ENCODE measurements at regions not wholly inside any gene's neighbourhood (a gene's known extent, or its start where the extent isn't known, plus 50 kb on each side); places are given as distances from the start of the nearest gene placed in this dataset.
"Not testable (repeated sequence)": the region's sequence is repeated elsewhere in the genome, so short reads cannot be mapped to it uniquely, and the experiment has no call there.

DNA sequence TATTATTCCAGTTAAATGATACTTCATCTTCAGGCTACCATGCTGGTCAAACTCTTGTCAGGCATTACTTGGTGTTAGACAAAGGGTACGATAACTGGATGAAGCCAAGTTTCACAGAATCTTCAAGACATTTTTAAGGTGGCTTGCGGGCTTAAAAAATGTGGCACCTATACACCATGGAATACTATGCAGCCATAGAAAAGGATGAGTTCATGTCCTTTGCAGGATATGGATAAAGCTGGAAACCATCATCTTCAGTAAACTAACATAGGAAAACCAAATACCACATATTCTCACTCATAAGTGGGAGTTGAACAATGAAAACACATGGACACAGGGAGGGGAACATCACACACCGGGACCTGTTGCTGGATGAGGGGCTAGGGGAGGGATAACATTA is 331.2 kb upstream of the RUNX1 start:
- DNase-seq, result not testable (repeated sequence)

DNA sequence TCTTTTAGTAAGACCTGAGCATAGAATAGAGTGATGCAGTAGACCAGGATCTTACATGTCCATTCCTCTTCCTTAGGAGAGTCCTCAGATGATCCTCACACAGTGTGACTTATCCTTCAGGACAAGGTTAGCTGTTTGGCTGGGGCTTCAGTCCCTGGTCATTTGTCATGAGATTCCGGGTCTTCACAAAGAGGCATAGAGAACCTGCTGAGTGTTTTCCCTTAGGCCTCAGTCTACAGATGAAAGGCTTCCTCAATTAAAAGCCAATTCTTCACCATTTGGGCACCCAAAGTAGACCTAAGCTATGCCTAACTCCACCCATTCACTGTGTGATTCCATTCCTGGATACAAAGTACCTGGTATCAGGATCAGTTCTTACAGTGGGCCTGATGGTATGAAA is 329.8 kb upstream of the RUNX1 start:
- DNase-seq, result no peak

DNA sequence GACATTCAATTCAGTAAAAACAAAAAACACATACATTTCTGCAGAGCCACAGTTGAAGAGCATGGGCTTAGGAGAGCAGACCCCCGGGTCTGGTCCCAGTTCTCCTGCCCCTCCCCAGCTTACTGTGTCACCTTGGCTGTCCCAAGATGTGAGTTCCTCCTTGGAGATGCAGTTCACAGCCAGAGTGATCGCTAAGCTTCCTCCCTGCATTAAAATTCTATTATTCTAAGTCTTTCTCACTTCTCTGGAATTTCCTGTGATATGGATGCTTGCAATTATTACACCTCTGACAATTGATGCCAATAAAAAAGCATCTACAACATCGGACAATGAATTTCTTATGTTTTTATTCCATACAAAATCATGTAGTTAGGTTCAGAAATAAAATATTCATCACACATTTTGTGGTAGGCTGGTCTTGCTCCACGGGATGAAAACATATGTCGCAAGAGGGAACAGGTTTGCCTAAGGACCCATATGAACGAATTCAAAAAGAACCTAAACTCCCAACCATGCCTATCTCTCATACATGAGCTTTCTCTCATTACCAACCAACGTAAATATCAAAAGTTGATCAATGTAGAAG is 328.5 kb upstream of the RUNX1 start:
- DNase-seq, result no peak

DNA sequence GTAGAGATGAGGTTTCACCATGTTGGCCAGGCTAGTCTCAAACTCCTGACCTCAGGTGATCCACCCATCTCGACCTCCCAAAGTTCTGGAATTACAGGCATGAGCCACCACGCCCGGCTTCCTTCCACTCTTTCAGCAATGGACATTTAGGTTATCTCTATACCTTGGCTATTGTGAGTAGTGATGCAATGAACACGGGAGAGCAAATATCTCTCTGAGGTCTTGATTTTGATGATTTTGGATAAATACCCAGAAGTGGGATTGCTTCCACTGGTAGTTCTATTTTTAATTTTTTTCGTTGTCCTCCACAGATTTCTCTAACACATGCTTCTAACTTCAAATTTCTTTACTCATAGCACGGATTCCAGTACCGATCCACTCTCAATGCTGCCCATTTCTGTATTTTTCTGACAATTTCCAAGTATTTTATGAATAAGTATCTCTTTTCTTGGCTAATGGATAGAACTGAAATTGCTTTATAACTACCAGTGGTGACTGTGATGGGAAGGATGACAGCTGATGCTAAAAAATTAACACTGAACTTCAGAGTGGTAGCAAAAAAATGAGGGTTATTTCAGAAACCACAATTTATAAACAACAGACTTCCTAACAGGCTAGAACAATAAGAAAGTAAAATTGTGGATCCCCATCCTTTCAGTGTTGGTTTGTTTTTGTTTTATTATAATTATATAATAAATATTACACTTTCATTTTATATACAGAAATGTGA is 327.5 kb upstream of the RUNX1 start:
- no peak for DNase-seq

DNA sequence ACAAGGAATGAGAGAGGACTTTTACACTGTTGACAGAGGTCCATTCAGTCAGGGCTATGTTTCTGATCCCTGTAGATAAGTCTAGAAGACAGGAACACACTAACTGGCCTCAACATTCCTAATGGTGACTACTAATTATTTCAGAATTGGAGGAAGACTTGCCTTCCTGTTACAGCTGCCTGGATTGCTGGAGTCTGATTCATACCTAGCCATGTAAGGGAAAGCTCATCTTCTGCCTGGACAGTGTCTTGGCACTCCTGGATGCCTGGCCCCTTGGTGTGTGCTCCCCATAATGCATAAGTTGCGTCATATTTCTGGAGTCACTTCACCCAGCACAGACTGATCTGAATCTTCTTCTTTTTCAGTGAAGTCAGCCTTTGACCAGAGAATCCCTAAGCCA is 326.0 kb upstream of the RUNX1 start:
- no peak for DNase-seq

DNA sequence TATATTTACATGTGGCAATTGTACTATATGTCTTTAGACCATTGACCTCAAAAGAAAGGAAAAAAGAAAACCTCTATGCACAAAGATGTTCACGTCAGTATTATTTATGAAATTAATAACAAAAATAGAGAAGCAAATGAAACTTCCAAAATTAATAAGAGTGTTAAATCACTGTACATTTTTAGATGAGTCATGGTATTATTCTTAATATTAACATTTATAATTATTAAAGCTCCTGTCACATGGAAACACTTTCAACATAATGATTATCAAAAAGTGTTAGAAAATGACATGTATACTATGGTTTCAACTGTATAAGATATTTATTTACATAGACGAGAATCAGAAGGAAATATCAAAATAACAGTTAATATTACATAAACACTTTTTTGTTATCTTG is 324.9 kb upstream of the RUNX1 start:
- no peak for DNase-seq

DNA sequence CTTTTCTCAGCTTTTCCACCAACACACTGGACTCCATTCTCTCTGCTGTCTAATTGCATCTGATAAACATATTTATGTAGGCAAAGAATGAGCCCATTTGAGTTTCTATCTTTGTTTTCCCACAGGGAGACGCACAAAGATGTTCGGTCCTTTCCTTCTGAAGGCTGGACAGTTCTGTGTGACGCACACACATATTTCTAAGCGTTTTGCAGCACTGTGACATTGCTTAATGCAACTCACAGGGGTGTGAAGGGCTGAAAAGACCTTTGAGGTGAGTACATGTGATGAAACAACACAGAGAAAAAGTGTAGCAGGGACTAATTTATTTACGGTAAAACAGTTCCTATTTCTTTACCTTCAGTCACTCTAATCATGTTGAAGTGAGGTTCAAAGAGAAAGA is 323.1 kb upstream of the RUNX1 start:
- no peak for DNase-seq

DNA sequence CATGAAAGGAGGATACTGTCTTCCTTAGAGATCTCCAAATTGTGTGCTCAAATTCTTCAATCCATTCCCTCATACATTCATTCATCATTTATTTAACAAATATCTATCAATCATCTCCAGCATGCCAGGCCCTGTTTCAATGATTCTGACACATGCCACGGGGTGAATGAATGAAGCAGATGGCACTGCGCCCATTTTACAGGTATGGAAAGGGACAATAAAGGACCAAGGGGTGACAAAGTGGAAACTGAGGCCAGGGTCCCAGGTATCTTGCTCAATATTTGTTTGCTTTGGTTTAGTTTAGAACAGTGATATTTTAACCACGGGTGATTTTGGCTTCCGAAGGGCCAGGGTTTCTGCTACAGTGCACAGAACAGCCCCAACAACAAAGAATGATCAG is 321.6 kb upstream of the RUNX1 start:
- DNase-seq, result no peak

DNA sequence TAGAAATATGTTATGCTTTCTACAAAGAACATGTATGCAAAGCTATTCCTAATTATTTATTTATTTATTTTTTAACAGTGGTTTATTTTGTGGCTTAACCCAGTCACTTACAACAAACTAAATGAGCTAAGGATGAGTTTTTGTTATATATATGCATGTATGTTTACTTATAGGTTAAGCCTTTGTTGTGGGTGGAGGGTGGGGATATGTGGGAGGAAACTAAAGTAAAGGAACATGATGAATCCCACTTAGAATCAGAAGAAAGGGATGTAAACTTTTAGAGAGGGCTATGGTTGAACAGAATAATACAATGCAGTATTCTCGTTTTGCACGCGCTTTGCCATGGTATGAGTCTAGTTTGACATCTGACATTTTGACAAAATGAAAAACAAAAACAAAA is 321.0 kb upstream of the RUNX1 start:
- DNase-seq, result no peak

DNA sequence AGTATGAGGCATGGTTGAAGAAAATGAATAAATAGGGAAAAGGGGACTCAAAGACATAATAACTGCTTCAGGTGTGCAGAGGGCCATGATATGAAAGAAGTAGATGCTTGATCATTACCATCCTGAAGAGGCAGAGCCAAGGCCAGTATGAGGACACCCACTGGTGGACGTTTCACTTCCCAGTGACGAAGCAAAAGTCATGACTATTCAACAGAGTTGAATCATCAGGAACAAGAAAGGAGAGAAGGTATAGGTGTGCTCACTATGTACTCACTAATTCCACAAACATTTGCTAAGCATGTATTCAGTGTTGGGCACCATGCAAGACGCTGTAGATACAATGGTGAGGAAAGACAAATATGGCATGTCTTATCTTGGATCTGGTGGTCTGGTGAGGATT is 319.2 kb upstream of the RUNX1 start:
- DNase-seq, result no peak

DNA sequence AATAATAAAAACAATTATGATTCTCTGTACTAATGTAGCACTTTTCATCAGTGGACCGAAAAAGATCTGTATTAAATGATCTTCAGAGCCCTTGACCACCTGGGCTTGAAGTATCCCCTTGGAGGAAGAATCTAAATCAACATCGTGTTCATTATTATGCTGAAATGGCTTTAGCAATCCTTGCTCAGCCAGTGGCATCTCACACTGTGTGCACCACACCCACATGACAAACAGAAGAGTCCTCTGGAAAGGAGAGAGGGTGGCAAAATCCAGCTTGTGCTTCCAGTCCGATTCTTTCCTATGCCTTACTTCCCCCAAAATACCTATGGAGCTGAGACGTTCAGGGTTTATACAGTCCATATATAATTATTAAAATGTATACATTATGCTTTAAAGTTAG is 318.5 kb upstream of the RUNX1 start:
- no peak for DNase-seq

DNA sequence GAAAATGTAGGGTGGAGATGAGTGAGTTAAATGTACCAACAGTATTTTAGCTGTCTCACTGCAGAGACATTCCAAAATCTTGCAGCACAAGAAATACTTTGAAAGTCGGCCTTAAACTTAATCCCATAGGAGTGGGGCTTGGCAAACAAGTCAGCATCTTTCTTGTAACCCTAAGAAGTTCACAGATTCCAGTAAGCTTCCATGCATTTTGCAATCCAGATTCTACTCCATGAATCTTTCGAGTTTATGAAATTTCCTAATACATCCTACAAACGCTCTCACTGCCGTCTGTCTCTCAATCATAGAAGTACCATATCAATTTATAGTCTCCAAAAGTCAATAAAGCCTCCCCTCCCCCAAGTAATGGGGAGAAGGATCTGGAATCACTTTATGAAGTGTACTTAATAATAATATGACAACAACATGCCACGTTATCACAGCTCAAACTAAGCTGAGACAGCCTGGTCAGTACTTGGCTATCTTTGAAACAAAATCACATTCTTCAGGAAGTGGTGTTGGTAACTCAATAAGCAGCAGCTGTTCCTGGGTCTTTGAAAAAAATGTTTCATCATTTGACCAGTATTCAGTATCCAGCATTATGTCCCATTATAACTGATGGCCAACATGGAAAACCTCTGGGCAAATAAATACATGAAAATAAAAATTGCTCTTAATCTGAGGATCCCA is 317.4 kb upstream of the RUNX1 start:
- no peak for DNase-seq

DNA sequence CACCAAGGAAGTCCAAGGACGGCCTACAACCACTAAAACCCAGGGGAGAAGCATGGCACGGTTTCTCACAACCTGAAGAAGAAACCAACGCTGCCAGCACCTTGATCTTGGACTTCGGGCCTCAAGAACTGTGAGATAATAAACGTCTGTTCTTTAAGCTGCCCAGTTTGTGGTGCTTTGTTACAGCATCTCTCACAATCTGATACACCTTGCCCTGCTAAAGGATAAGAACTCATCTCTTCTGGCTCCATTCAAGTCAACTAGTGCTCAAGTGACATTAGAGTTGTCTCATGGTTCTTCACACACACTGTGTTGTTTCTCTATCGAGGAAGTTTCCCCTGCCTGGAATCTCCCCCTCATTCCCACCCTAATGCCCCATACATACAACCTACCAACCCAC is 314.4 kb upstream of the RUNX1 start:
- no peak for DNase-seq

DNA sequence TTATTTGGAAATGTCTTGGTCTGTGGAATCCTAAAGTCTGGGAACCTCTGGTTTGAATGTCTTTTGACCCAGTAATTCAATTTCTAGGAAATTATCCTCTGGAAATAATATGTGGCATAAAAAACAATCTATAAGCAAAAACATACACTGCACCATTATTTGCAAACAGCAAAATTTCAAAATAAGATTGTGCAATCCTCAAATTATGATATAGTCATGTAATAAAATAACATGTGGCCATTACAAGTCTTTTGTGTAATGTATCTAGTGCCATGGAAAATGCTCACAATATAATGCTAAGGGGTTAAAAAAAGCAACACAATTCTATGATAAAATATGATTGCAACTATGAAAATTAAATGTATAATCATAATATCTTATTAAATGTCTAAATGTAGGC is 312.9 kb upstream of the RUNX1 start:
- DNase-seq, result no peak

DNA sequence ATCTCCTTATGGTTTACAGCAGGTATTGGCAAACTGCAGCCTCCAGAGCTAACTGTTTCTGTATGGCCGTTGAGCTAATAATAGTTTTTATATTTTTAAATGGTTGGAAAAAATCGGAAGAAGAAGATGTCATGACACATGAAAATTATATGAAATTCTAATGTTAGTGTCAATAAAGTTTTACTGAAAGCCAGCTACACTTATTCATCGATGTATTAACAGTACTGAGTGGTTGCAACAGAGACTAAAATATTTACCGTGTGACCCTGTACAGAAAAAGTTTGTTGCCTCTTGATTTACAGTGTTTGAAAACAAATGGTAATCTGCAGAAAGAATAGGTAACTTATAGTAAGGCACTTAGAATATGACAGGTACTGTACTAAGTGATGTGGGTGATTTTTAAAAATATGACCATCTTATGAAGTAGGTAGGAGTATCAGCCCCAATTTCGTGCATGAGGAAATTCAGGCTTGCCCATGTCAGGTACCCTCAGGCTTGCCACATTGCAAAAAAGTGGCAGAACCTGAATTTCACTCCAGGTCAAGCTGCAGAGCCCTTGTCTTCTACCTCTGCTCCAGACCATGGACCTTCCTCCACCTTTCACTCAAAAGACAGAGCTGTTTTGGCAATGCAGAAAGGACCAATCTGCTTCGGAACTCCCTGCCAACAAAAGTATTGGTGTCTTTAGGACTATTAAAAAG is 311.9 kb upstream of the RUNX1 start:
- no peak for DNase-seq

DNA sequence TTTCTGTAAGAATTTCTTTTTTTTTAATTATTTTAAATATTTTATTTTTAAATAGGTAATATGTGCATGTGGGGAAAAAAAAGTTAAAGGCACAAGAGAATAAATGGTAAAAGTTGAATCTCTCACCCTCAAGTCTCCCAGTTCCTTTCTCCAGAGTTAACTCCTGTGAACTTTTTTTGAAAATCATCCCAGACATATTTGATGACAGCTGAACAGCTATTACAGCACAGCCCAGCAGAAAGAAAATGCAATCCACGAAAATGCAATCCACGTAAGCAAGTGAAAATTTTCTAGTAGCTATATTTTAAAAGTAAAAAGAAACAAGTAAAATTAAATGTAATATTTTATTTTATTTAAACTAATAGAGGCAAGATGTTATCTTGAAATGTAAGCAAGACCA is 310.0 kb upstream of the RUNX1 start:
- DNase-seq, result no peak

DNA sequence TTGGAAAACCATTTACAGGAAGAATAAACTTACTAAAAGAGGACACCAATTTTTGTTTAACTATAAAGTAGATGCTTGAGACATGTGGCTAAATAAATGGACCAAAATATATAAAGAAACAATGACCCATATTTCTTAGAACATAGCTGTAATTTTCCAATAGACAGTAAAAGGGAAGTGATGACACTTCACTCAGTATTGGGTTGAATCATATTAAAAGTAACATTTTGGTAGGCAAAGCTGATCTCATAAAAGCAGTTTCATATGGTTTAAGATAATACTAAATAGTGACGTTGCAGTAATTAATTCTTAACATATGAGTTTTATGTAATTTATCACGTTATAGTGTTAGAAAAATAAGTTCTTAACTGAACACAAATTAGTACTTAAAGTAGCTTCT is 308.9 kb upstream of the RUNX1 start:
- DNase-seq, result no peak

DNA sequence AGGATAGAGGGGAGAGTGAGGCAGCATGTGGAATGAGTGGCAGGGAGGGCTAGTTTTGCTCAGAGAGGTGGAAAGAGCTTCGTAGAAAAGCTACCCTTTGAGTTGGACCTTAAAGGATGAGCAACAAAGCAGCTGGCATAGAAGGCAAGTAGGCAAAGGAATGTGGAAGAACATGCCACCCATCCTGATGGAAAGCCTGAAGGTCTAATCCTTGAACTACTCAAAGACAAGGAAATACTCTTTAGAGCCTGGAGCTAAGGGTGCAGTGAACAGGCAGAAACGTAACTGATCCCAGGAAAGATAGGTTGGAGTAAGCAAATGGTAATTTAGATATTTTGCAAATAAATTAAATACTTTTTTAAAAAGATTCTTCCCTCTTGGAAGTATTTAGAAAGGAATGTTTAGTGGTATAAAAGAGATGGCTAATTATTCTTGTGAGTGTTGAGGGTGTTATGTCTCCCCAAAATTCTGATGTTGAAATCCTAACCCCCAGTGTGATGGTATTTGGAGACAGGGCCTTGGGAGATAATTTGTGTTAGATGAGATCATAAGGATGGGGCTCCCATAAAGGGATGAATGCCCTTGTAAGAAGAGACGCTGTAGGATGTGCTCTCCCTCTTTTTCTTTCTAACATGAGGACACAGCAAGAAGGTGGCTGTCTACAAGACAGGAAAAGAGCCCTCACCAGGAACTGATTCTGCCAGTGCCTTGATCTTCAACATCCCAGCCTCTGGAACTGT is 308.1 kb upstream of the RUNX1 start:
- no peak for DNase-seq

DNA sequence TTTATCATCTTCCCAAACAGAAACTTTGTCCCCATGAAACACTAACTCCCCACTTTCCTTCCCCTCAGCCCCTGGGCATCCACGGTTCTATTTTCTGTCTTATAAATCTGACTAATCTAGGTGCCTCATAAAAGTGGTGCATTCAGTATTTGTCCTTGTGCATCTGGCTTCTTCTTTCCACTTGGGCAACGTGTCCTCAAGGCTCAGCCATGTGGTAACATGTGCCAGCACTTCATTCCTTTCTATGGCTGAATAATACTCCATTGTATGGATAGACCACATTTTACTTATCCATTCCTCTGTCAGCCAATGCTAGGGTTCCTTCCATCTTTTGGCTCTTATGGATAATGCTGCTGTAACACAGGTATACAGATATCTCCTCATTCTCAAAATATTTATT is 305.0 kb upstream of the RUNX1 start:
- no peak for DNase-seq

DNA sequence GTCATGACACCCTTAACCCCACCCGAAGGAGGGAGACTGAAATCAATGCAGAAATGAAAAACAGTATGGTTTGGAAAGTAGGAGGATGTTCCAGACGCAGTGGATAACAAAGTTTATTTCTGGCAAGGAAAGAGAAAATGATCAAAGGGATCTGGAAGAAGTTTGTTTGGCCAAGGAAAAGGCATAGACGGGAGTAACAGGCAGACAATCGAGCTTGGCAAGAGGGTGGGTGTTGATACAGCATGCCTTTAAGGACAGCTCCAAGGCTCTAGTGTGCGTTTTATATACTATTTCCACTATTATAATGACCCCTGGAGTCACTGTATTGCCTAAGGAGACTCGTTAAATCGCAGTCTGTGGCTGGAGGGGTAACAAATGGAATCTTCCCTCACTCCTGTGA is 303.7 kb upstream of the RUNX1 start:
- no peak for DNase-seq

DNA sequence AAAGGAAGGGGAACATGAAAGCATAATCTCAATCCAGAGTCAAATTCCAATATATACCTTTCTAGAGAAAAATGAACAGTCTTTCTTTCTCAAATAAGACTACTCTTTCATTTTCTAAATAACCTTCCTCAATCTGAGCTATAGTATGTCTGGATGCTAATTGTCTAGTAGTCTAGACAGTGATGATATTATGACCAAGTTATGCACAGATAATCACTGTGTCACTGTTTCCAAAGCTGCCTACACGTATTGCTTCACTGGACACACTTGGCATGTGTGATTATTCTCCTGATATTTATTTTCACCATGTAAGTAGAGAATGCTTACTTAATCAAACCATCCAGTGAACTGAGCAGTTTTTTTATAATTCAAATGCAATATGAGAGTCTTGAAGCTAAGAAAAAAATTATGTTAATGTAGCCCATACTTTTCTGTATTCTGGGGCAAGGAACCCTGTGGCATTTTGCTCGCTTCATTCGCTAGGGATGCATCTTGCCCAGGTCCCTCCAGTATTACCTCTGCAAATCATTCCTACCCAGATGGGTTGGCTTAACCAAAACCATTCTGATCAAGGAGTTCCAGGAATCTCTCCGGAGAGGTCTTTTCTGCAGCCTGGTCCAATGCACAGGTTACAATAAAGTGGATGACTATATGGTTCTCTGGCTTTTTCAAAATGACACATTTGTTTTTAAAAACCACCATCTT is 303.1 kb upstream of the RUNX1 start:
- no peak for DNase-seq

DNA sequence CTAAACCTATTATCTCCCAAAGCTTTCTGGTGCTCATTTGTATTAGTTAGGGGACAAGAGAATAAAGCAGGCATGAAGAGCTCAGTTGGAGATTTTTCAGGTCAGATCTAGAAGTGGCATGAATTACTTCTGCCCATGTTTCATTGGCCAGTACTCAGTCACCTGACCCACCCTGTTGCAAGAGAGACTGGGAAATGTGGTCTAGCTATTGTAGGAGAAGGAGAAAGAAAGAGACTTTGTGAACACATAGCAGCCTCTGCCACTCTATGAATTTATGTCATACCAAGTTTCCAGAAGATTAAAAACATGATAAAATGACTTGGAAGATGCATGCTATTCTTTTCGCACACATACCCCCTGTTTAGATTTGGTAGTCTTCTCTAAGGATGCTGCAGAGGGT is 302.3 kb upstream of the RUNX1 start:
- DNase-seq, result no peak

DNA sequence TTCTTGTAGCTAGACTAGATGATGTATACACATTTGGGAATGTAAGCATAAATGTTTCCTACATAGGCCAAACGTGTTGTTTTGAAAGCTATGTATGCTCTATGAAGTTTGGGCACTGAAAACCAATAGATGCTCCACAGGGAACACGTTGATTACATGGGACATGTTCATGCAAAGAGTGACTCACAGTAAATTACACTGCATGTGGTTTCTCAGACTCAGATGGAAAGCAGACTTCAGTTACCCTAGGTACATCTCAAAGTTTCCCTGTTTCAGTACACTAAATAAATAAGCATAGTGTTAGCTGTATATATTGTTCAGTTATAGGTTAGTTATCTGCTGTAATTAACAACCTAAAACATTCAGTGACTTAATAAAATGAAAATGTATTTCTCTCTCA is 301.9 kb upstream of the RUNX1 start:
- DNase-seq, result no peak
